Caco-2 (cell line): ENCODE measurements at regions not wholly inside any gene's neighbourhood (a gene's known extent, or its start where the extent isn't known, plus 50 kb on each side); places are given as distances from the start of the nearest gene placed in this dataset.

Experiments used
- BruUV-seq: library from RNA; stranded (reverse); fragments of 400-500 nt; replicated peaks from 2 replicates; lab custom pipeline; 2021; lab: Mats Ljungman, UMichigan
- CTCF ChIA-PET: fragments of 300-600 bp; sonication (Branson Sonifier 250); formaldehyde crosslinking; loops from one replicate; lab custom pipeline; 2022; ENCODE audit warnings: antibody characterized with exemption; lab: Charles Lee
- POLR2A ChIA-PET: fragments of 300-600 bp; sonication (Branson Sonifier 250); formaldehyde crosslinking; loops from one replicate; lab custom pipeline; 2022; ENCODE audit warnings: antibody characterized with exemption; lab: Charles Lee
- DNase-seq, 2 experiments: peaks; one replicate each; pipeline versions ENCODE4 v3.0.0 to v3.0.0-alpha.2; 2020 to 2022
- H3K27me3 ChIP-seq: replicated peaks from 2 replicates; pipeline ENCODE4 v1.6.0; 2011; ENCODE audit warnings: low read length; ENCODE audit not compliant: control insufficient read depth, insufficient read depth
- H3K36me3 ChIP-seq: 2 replicates; pipeline ENCODE4 v1.5.1; 2011; ENCODE audit warnings: low read length; ENCODE audit not compliant: control insufficient read depth, insufficient read depth
- H3K4me1 ChIP-seq: fragments of 250-450 bp; sonication (Bioruptor Pico); 2 replicates; pipeline ENCODE4 v1.5.1; 2020; ENCODE audit warnings: mild to moderate bottlenecking
- H3K4me3 ChIP-seq: 2 replicates; pipeline ENCODE4 v1.5.1; 2011; ENCODE audit warnings: low read depth, mild to moderate bottlenecking, control low read depth, low read length
- H3K9me3 ChIP-seq: fragments of 250-450 bp; sonication (Bioruptor Pico); 2 replicates; pipeline ENCODE4 v1.5.1; 2020; ENCODE audit warnings: mild to moderate bottlenecking, moderate library complexity
- H3K27ac Mint-ChIP-seq: one replicate; pipeline ENCODE4 v1.8.0; 2022; ENCODE audit warnings: mixed read lengths; ENCODE audit not compliant: unreplicated experiment
- H3K27me3 Mint-ChIP-seq: one replicate; pipeline ENCODE4 v1.8.0; 2022; ENCODE audit warnings: mixed read lengths; ENCODE audit not compliant: insufficient read depth, unreplicated experiment
- H3K36me3 Mint-ChIP-seq: one replicate; pipeline ENCODE4 v1.8.0; 2022; ENCODE audit warnings: mild to moderate bottlenecking, mixed read lengths; ENCODE audit not compliant: insufficient read depth, unreplicated experiment
- H3K4me1 Mint-ChIP-seq: one replicate; pipeline ENCODE4 v1.8.0; 2022; ENCODE audit warnings: low read depth, mixed read lengths; ENCODE audit not compliant: unreplicated experiment
- H3K4me3 Mint-ChIP-seq: one replicate; pipeline ENCODE4 v1.8.0; 2022; ENCODE audit warnings: mild to moderate bottlenecking, moderate library complexity, mixed read lengths; ENCODE audit not compliant: unreplicated experiment
- H3K9me3 Mint-ChIP-seq: one replicate; pipeline ENCODE4 v1.8.0; 2022; ENCODE audit warnings: mixed read lengths; ENCODE audit not compliant: unreplicated experiment
- intact Hi-C: fragments of 100-400 bp; cut with micrococcal nuclease; formaldehyde crosslinking; loops from one replicate; pipeline ENCODE4 v1.10.0; 2022; ENCODE audit not compliant: unreplicated experiment
- TF ChIP-seq, protein P1 (sequence below), 2 experiments: fragments of 200-600 bp in 1 of 2; IDR thresholded peaks; 1 replicate in 1 of 2; 2 replicates in 1 of 2; pipeline versions ENCODE4 v1.5.1 to v1.8.0; 2011 to 2022; ENCODE audit warnings: antibody characterized with exemption in 1 of 2, control low read depth in 1 of 2, inconsistent platforms in 1 of 2, low read depth in 1 of 2, low read length in 1 of 2, mild to moderate bottlenecking in 1 of 2, moderate library complexity in 1 of 2; ENCODE audit not compliant: insufficient read depth in 1 of 2, severe bottlenecking in 1 of 2, unreplicated experiment in 1 of 2

DNA sequence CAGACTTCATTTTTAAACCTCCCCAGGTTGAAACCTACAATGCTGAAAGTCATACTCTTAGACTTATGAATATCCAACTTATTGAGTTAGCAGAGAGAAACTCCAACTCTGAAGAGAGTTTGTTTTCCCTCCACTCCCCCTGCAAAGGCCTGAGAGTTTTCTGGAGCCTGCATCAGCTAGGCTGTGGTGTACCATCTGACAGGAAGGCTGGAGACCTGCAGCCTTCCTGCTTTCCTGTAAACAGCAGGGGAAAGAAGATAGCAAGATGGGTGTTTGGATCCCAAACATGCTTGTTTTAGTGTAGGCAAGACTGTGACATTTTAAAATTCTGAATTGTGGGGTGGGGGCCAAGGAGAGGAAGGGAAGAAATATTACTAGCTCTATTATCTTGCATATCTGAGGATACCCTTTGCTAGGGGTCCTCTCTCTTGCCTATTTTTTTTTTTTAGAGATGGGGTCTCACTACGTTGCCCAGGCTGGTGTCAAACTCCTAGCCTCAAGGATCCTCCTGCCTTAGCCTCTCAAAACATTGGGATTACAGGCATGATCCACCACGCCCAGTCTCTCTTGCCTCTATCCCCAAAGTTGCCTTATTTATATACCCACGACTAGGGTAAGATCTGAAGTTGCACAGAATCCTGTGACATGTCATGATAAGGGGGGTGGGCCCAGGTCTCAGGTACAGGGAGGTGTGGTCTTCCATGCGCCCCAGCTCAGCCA lies 51.0 kb upstream of the USP3 start:
- Histone ChIP-seq H3K4me1 (peaks cover 19% of the 10 kb centered on the region), H3K27me3 (no peaks in the 10 kb centered on the region), H3K9me3 (no peaks in the 10 kb centered on the region), H3K36me3 (no peaks in the 10 kb centered on the region), H3K4me3 (no peak overlapping the region)
- H3K27me3 Mint-ChIP-seq: no peaks in the 10 kb centered on the region
- intact Hi-C loops: no loop called here
- H3K4me3 Mint-ChIP-seq: no peak overlapping the region
- POLR2A ChIA-PET: no interaction called here
- TF ChIP-seq, protein P1, sequence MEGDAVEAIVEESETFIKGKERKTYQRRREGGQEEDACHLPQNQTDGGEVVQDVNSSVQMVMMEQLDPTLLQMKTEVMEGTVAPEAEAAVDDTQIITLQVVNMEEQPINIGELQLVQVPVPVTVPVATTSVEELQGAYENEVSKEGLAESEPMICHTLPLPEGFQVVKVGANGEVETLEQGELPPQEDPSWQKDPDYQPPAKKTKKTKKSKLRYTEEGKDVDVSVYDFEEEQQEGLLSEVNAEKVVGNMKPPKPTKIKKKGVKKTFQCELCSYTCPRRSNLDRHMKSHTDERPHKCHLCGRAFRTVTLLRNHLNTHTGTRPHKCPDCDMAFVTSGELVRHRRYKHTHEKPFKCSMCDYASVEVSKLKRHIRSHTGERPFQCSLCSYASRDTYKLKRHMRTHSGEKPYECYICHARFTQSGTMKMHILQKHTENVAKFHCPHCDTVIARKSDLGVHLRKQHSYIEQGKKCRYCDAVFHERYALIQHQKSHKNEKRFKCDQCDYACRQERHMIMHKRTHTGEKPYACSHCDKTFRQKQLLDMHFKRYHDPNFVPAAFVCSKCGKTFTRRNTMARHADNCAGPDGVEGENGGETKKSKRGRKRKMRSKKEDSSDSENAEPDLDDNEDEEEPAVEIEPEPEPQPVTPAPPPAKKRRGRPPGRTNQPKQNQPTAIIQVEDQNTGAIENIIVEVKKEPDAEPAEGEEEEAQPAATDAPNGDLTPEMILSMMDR (IDR thresholded peaks at IDR 0.05; ENCODE audit: insufficient read depth in 1 of 2, low read depth in 1 of 2, low read length in 1 of 2, severe bottlenecking in 1 of 2, unreplicated experiment in 1 of 2): no peak
- no peaks in the 10 kb centered on the region for H3K9me3 Mint-ChIP-seq
- H3K36me3 Mint-ChIP-seq: no peaks in the 10 kb centered on the region
- DNase-seq: no peak
- no peak overlapping the region for H3K27ac Mint-ChIP-seq
- CTCF ChIA-PET: no interaction called here
- H3K4me1 Mint-ChIP-seq: peaks cover 9% of the 10 kb centered on the region
- BruUV-seq: no TSS peak

DNA sequence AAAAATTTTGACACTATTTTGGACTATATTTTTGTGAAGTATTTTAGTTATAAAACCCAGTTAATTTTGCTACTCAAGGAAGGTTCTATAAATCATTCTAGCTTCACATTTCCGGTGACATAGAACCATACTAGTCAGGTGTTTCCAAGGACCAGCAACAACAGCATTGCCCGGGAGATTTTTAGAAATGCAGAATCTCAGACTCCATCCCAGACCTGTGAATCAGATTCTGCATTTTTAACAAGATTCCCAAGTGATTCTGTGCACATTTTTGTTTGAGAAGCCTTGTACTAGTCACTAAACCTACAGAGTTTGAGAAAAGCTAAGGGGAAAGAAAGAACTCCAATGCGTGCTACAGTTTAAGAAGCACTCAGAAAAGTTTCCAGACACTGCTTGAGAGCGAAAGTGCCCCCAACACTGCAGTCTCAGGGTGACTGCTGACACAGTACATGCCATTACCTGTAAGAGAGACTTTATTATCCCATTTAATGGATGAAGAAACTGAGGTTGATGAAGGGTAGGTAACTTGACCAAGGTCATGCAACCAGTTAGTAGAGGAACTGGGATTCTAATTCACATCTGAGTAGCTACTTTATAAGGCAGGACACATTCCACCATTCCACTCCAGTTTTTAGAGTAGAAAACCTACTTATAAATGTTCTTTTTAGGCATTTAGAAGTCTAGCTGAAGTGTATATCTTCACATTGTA lies 49.7 kb upstream of the USP3 start:
- POLR2A ChIA-PET: no interaction called here
- no TSS peak for BruUV-seq
- CTCF ChIA-PET: no interaction called here

More for the DNA sequence above, 49.7 kb upstream of the USP3 start:
- Mint-ChIP-seq H3K27me3 (no peaks in the 10 kb centered on the region), H3K36me3 (peaks cover 3% of the 10 kb centered on the region), H3K27ac (no peak overlapping the region), H3K4me3 (no peak overlapping the region), H3K9me3 (no peaks in the 10 kb centered on the region), H3K4me1 (peaks cover 6% of the 10 kb centered on the region)
- H3K4me1 ChIP-seq: peaks cover 13% of the 10 kb centered on the region
- H3K4me3 ChIP-seq: no peak overlapping the region
- intact Hi-C loops: no loop called here
- TF ChIP-seq, protein P1 (IDR thresholded peaks at IDR 0.05; ENCODE audit: insufficient read depth in 1 of 2, low read depth in 1 of 2, low read length in 1 of 2, severe bottlenecking in 1 of 2, unreplicated experiment in 1 of 2): no peak
- DNase-seq: no peak
- H3K27me3 ChIP-seq: no peaks in the 10 kb centered on the region
- peaks cover 5% of the 10 kb centered on the region for H3K9me3 ChIP-seq
- H3K36me3 ChIP-seq: no peaks in the 10 kb centered on the region
